ENCODE measurements at regions not wholly inside any gene's neighbourhood (a gene's known extent, or its start where the extent isn't known, plus 50 kb on each side); places are given as distances from the start of the nearest gene placed in this dataset.

DNA sequence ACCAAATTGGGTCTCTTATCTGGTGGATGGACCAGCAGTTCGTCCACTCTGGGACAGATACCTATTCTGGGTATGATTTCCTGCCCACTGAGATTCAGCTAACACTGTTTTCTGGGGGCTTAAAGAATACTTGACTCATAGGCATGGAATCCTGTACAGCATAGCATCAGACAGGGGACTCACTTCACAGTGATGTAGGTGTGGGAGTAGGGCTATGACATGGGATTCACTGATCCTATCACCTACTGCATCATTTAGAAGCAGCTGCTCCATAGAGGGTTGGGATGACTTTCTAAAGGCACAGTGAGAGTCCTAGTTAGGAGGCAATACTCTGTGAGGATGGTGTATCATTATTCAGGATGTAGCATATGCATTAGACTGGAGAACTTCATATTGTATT, 74.5 kb upstream of the AHI1 start:
- H3K36me3 ChIP-seq (ENCODE audit: insufficient read depth), result no peaks in the 10 kb centered on the region
- no peaks in the 10 kb centered on the region; the same call in 2 of the 3 replicates for H3K4me1 Mint-ChIP-seq

More for the DNA sequence above, 74.5 kb upstream of the AHI1 start:
- no peaks in the 10 kb centered on the region for H3F3A ChIP-seq (replicated peaks; ENCODE audit: low read depth)
- H4K20me1 ChIP-seq (replicated peaks; ENCODE audit: insufficient read depth), result no peaks in the 10 kb centered on the region
- H3K4me3 Mint-ChIP-seq, result no peak overlapping the region
- H3K4me3 ChIP-seq, result no peak overlapping the region
- no peak overlapping the region for H3K4me2 ChIP-seq
- peaks cover 8% of the 10 kb centered on the region; the same call in 1 of the 2 replicates for H3K9me2 ChIP-seq (ENCODE audit: insufficient read depth)
- no peaks in the 10 kb centered on the region for H3K79me2 ChIP-seq (replicated peaks; ENCODE audit: insufficient read depth)
- no peaks in the 10 kb centered on the region for H3K27me3 ChIP-seq (ENCODE audit: insufficient read depth)
- no peaks in the 10 kb centered on the region for H3K4me1 ChIP-seq (ENCODE audit: insufficient read depth)
- no peak overlapping the region for H3K27ac Mint-ChIP-seq
- no peak overlapping the region for H3K27ac ChIP-seq (ENCODE audit: low read depth)
- no peak for TF ChIP-seq STAT1 (IDR thresholded peaks at IDR 0.05; ENCODE audit: unreplicated experiment)
- no peak for TF ChIP-seq REST (IDR thresholded peaks at IDR 0.05; ENCODE audit: unreplicated experiment)
- TF ChIP-seq EZH2 (IDR thresholded peaks at IDR 0.05; ENCODE audit: low read depth, unreplicated experiment), result no peak
- no peak for TF ChIP-seq ZNF114 (CRISPR knock-in tag; IDR thresholded peaks at IDR 0.05)
- no peak for TF ChIP-seq EZH2phosphoT487 (IDR thresholded peaks at IDR 0.05; ENCODE audit: unreplicated experiment)
- no peak for TF ChIP-seq ETS1 (IDR thresholded peaks at IDR 0.05)
- TF ChIP-seq, protein P1, sequence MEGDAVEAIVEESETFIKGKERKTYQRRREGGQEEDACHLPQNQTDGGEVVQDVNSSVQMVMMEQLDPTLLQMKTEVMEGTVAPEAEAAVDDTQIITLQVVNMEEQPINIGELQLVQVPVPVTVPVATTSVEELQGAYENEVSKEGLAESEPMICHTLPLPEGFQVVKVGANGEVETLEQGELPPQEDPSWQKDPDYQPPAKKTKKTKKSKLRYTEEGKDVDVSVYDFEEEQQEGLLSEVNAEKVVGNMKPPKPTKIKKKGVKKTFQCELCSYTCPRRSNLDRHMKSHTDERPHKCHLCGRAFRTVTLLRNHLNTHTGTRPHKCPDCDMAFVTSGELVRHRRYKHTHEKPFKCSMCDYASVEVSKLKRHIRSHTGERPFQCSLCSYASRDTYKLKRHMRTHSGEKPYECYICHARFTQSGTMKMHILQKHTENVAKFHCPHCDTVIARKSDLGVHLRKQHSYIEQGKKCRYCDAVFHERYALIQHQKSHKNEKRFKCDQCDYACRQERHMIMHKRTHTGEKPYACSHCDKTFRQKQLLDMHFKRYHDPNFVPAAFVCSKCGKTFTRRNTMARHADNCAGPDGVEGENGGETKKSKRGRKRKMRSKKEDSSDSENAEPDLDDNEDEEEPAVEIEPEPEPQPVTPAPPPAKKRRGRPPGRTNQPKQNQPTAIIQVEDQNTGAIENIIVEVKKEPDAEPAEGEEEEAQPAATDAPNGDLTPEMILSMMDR (conservative IDR thresholded peaks at IDR 0.05; ENCODE audit: low read depth in 2 of 2), result no peak
- TF ChIP-seq NANOG (IDR thresholded peaks at IDR 0.05; ENCODE audit: borderline replicate concordance), result no peak
- no peak for TF ChIP-seq CREB1 (CRISPR knock-in tag; IDR thresholded peaks at IDR 0.05; ENCODE audit: low read depth)
- no peak for TF ChIP-seq ZNF331 (CRISPR knock-in tag; IDR thresholded peaks at IDR 0.05; ENCODE audit: low read depth)
- TF ChIP-seq POLR2AphosphoS5 (IDR thresholded peaks at IDR 0.05; ENCODE audit: low read depth), result no peak
- no peak for TF ChIP-seq JUNB (IDR thresholded peaks at IDR 0.05; ENCODE audit: unreplicated experiment)
- TF ChIP-seq ZNF462 (CRISPR knock-in tag; IDR thresholded peaks at IDR 0.05), result no peak
- no peaks in the 10 kb centered on the region for H3K27me3 Mint-ChIP-seq (ENCODE audit: insufficient read depth, low read depth, poor library complexity)
- ATAC-seq, result no peak
- H3K36me3 Mint-ChIP-seq (ENCODE audit: low read depth), result no peaks in the 10 kb centered on the region
- H3K9me3 Mint-ChIP-seq, result no peaks in the 10 kb centered on the region; the same call in 2 of the 3 replicates
- no peak for DNase-seq (ENCODE audit: low spot score)
- no peak overlapping the region for H2AFZ ChIP-seq

Measured in GM23338 (cell line).